NB4 (cell line): ENCODE measurements at regions not wholly inside any gene's neighbourhood (a gene's known extent, or its start where the extent isn't known, plus 50 kb on each side); places are given as distances from the start of the nearest gene placed in this dataset.

Experiments
- DNase-seq: peaks from one replicate; pipeline ENCODE4 v3.0.0; 2010; ENCODE audit warnings: low read depth
- H3K4me3 ChIP-seq: one replicate; pipeline ENCODE4 v1.5.1; 2011; ENCODE audit warnings: mild to moderate bottlenecking, low read depth, low read length, moderate library complexity
- MYC ChIP-seq: IDR thresholded peaks from 2 replicates; pipeline ENCODE4 v1.6.1; 2011; ENCODE audit warnings: low read depth, low read length
- POLR2A ChIP-seq: IDR thresholded peaks from 2 replicates; pipeline ENCODE4 v1.6.1; 2011; ENCODE audit warnings: mild to moderate bottlenecking; ENCODE audit not compliant: insufficient read length; ENCODE audit errors: extremely low read depth
- TF ChIP-seq, protein P1 (sequence below): IDR thresholded peaks from one replicate; pipeline ENCODE4 v1.5.1; 2012; ENCODE audit warnings: low read depth, low read length
- TF ChIP-seq, protein P2 (sequence below): IDR thresholded peaks from 2 replicates; pipeline ENCODE4 v1.6.1; 2011; ENCODE audit warnings: low read depth, low read length

DNA sequence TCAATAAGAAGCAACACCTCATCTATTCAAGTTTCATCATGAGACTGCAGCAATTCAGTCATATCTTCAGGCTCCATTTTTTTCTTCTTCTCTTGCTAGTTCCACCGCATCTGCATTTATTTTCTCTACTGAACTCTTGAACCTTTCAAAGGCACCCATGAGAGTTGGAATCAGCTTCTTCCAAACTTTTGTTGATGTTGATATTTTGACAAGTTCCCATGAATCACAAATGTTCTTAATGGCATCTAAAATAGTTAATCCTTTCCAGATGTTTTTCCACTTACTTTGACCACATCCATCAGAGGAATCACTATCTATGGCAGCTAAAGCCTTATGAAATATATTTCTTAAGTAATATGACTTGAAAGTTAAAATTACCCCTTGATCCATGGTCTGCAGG is 434.3 kb downstream of the GPATCH2 start:
- TF ChIP-seq, protein P1, sequence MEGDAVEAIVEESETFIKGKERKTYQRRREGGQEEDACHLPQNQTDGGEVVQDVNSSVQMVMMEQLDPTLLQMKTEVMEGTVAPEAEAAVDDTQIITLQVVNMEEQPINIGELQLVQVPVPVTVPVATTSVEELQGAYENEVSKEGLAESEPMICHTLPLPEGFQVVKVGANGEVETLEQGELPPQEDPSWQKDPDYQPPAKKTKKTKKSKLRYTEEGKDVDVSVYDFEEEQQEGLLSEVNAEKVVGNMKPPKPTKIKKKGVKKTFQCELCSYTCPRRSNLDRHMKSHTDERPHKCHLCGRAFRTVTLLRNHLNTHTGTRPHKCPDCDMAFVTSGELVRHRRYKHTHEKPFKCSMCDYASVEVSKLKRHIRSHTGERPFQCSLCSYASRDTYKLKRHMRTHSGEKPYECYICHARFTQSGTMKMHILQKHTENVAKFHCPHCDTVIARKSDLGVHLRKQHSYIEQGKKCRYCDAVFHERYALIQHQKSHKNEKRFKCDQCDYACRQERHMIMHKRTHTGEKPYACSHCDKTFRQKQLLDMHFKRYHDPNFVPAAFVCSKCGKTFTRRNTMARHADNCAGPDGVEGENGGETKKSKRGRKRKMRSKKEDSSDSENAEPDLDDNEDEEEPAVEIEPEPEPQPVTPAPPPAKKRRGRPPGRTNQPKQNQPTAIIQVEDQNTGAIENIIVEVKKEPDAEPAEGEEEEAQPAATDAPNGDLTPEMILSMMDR: no peak
- TF ChIP-seq POLR2A (no peak), MYC (no peak)
- TF ChIP-seq, protein P2, sequence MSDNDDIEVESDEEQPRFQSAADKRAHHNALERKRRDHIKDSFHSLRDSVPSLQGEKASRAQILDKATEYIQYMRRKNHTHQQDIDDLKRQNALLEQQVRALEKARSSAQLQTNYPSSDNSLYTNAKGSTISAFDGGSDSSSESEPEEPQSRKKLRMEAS: no peak
- no peak for DNase-seq
- no peak overlapping the region for H3K4me3 ChIP-seq

DNA sequence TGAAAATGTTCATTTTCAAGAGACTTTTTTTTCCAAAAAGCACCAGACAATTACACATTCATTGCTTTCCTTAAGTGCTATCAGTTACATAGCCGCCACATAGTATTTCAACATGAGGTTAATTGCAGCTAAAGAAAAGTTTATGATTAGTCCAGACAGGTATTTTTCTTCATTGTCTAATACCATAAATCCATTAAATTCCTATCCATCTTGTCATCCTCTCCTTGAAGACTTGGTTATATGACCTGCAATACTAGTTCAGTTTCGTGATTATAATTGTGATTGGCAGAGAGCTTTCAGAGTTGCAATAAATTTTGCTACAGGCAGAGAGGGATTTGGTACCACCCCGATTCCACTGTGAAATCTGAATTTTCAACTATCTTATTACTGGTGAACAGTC is 437.7 kb downstream of the GPATCH2 start:
- no peak for DNase-seq
- TF ChIP-seq MYC (no peak), POLR2A (no peak)
- TF ChIP-seq, protein P2: no peak
- TF ChIP-seq, protein P1: no peak
- no peak overlapping the region for H3K4me3 ChIP-seq

DNA sequence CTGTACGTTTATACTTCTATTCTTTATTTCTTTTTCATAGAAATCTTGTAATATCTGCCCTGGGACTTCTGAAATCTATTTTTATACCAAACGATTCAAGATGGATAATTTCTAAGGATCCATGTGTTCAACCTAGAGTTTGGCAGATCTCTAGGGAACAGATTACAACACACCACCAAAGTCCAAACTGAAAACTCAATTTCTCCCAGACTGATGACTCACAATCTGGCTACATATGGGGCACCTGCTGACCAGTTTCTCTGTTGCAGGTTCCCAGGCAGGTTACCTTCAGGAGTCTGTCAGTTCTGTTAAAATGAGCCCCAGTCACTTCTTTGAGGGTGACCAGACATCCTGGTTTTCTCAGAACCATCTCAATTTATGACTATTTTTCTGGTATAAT is 439.4 kb downstream of the GPATCH2 start:
- DNase-seq: no peak
- H3K4me3 ChIP-seq: no peak overlapping the region

DNA sequence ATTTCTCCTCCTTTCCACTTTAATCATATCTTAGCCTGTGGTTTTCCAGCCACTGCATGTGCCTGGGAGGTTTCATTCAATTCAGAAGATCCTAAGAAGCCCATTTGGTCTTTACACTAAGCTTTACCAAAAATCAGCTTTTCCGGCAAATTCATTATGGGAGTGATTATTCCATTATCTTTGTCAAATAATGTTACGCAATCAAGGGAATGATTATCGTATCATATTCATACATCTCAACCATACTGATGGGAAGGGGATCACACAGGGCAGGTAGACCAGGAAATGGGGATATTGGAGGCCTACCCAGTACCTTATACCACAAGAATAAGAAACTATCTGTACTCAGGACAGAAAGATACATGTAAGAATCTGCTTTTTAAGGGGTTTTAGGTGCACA is 440.5 kb downstream of the GPATCH2 start:
- H3K4me3 ChIP-seq: no peak overlapping the region
- TF ChIP-seq MYC (no peak), POLR2A (no peak)
- TF ChIP-seq, protein P1: no peak
- TF ChIP-seq, protein P2: no peak
- no peak for DNase-seq

More for the DNA sequence above, 439.4 kb downstream of the GPATCH2 start:
- TF ChIP-seq, protein P1: no peak
- no peak for TF ChIP-seq MYC
- TF ChIP-seq, protein P2: no peak

DNA sequence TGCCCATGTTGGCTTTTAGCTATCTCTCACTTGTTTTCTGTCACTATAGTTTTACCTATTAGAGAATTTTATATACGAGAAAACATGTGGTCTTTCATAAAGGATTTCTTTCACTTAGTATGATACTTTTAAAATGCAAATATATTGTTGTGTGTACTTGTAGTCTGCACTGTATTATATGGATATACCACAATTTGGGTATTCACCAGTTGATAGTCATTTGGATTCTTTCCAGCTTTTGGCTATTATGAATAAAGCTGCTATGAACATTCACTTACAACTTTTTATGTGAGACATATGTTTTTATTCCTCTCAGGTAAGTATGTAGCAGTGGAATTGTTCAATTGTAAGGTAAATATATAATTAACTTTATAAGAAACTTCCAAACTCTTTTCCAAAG is 441.5 kb downstream of the GPATCH2 start:
- no peak overlapping the region for H3K4me3 ChIP-seq
- no peak for DNase-seq
- TF ChIP-seq, protein P1: no peak
- TF ChIP-seq POLR2A (no peak), MYC (no peak)
- TF ChIP-seq, protein P2: no peak
